ENCODE measurements at regions not wholly inside any gene's neighbourhood (a gene's known extent, or its start where the extent isn't known, plus 50 kb on each side); places are given as distances from the start of the nearest gene placed in this dataset.

DNA sequence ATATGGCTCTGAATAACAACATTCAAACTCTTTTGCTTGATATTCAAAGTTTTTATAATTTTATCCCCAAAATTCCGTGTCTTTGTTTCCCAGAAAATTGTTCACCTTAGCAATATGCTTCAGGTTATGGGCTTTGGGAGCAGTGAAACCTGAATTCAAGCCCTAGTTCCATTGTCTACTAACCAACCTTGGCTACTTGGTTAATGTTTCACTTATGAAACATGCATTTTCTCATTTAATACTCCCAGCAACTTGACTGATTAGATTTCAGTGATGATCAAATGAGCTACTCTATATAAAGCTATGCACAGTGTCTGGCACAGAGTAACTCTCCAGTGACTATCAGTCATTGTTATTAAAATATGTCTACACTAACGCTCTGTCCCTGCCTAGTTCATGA, 192.2 kb upstream of the TENT5A start:
- TF ChIP-seq, protein P1, sequence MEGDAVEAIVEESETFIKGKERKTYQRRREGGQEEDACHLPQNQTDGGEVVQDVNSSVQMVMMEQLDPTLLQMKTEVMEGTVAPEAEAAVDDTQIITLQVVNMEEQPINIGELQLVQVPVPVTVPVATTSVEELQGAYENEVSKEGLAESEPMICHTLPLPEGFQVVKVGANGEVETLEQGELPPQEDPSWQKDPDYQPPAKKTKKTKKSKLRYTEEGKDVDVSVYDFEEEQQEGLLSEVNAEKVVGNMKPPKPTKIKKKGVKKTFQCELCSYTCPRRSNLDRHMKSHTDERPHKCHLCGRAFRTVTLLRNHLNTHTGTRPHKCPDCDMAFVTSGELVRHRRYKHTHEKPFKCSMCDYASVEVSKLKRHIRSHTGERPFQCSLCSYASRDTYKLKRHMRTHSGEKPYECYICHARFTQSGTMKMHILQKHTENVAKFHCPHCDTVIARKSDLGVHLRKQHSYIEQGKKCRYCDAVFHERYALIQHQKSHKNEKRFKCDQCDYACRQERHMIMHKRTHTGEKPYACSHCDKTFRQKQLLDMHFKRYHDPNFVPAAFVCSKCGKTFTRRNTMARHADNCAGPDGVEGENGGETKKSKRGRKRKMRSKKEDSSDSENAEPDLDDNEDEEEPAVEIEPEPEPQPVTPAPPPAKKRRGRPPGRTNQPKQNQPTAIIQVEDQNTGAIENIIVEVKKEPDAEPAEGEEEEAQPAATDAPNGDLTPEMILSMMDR (IDR thresholded peaks at IDR 0.05), result no peak
- TF ChIP-seq POLR2A (IDR thresholded peaks at IDR 0.05), result no peak
